Astrocyte (in vitro differentiated cells and primary cell): ENCODE measurements at regions not wholly inside any gene's neighbourhood (a gene's known extent, or its start where the extent isn't known, plus 50 kb on each side); places are given as distances from the start of the nearest gene placed in this dataset.

Experiments
- EZH2 ChIP-seq: IDR thresholded peaks from 2 replicates; pipeline ENCODE4 v1.6.1; 2012; ENCODE audit warnings: mild to moderate bottlenecking, low read length, inconsistent platforms; ENCODE audit not compliant: insufficient read depth
- TF ChIP-seq, protein P1 (sequence below): IDR thresholded peaks from 2 replicates; pipeline ENCODE4 v1.5.1; 2011; ENCODE audit warnings: low read depth, mild to moderate bottlenecking, inconsistent platforms, low read length, moderate library complexity; ENCODE audit not compliant: insufficient read depth

GRCh38 chr7:1364906-1365570 is 94.2 kb downstream of the MICALL2 start:
- TF ChIP-seq, protein P1, sequence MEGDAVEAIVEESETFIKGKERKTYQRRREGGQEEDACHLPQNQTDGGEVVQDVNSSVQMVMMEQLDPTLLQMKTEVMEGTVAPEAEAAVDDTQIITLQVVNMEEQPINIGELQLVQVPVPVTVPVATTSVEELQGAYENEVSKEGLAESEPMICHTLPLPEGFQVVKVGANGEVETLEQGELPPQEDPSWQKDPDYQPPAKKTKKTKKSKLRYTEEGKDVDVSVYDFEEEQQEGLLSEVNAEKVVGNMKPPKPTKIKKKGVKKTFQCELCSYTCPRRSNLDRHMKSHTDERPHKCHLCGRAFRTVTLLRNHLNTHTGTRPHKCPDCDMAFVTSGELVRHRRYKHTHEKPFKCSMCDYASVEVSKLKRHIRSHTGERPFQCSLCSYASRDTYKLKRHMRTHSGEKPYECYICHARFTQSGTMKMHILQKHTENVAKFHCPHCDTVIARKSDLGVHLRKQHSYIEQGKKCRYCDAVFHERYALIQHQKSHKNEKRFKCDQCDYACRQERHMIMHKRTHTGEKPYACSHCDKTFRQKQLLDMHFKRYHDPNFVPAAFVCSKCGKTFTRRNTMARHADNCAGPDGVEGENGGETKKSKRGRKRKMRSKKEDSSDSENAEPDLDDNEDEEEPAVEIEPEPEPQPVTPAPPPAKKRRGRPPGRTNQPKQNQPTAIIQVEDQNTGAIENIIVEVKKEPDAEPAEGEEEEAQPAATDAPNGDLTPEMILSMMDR: no peak
- TF ChIP-seq EZH2: no peak
